Tibial nerve (tissue), 4 donors: ENCODE measurements at regions not wholly inside any gene's neighbourhood (a gene's known extent, or its start where the extent isn't known, plus 50 kb on each side); places are given as distances from the start of the nearest gene placed in this dataset.

Experiments used
- DNase-seq, 2 donors: peaks; one replicate each; pipeline ENCODE4 v3.0.0-alpha.2; 2019; ENCODE audit warnings: low spot score in 2 of 2
- H3K27ac ChIP-seq, 4 donors: fragments of 200-600 bp; sonication (generic) in 3 of 4; one replicate each; pipeline ENCODE4 v1.5.1; 2017 to 2019; ENCODE audit warnings: mild to moderate bottlenecking in 1 of 4
- H3K27me3 ChIP-seq, 2 donors: fragments of 200-600 bp; sonication (generic) in 1 of 2; one replicate each; pipeline versions ENCODE4 v1.5.1 to v1.6.0; 2017 to 2019
- H3K36me3 ChIP-seq, 3 donors: fragments of 200-600 bp; sonication (generic); one replicate each; pipeline ENCODE4 v1.5.1; 2018 to 2019
- H3K4me1 ChIP-seq, 4 donors: fragments of 200-600 bp; sonication (generic) in 3 of 4; one replicate each; pipeline ENCODE4 v1.5.1; 2017 to 2019
- H3K4me3 ChIP-seq, 4 donors: fragments of 200-600 bp; sonication (generic) in 3 of 4; one replicate each; pipeline ENCODE4 v1.5.1; 2017 to 2019; ENCODE audit warnings: mild to moderate bottlenecking in 1 of 4, moderate library complexity in 1 of 4
- H3K9me3 ChIP-seq, 4 donors: fragments of 200-600 bp; sonication (generic) in 3 of 4; one replicate each; pipeline ENCODE4 v1.5.1; 2017 to 2019
- EP300 ChIP-seq, 2 donors: sonication (generic); formaldehyde crosslinking; IDR thresholded peaks; one replicate each; pipeline ENCODE4 v1.6.1; 2017; ENCODE audit warnings: antibody characterized with exemption in 2 of 2, mild to moderate bottlenecking in 1 of 2
- POLR2A ChIP-seq, 2 donors: fragments of 450-650 bp; IDR thresholded peaks; one replicate each; pipeline ENCODE4 v1.6.1; 2017; ENCODE audit warnings: antibody characterized with exemption in 2 of 2, mild to moderate bottlenecking in 2 of 2, moderate library complexity in 2 of 2
- WGBS, 2 donors: methylation state at CpG; one replicate each; pipeline ENCODE4 v1.1.5; 2018; 5-methylcytosine and 5-hydroxymethylcytosine counted together
- TF ChIP-seq, protein P1 (sequence below), 5 experiments: fragments of 200-600 bp in 3 of 5; fragments of 450-650 bp in 2 of 5; sonication (generic) in 3 of 5; IDR thresholded peaks; one replicate each; pipeline ENCODE4 v1.5.1; 2016 to 2019; ENCODE audit warnings: antibody characterized with exemption in 5 of 5, mild to moderate bottlenecking in 3 of 5, moderate library complexity in 2 of 5

DNA sequence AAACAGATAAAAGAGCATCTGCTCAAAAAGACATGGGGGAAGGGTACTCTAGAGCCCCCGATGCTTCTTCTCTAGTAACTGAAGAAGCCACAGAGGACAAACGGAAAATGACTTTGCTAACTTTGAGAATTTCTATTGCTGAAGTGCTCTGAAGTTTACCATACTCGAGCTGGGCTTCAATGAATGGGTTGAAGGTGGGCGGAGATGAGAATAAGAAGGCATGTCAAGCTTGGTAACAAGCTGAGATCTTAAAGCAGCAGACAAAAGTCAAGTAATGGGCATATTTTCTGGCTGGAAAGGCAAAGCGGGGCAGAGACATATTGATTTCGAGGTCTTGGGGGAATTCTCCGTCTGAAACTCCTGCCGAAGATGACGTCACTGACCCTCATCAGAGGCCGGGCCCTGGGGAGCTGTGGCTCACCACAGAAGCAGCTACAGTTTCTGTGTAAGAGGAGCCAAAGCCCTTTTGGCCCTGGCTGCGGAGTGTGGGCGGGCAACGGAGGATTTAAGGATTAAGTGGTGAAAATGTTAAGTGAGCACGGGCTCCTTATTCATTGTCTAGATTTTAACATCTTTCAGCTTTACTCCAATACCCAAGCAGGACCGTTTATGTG, 115.8 kb upstream of the SLIT3 start:
- DNase-seq: peak; percentile 26 to 32
- no peak for TF ChIP-seq EP300 (IDR thresholded peaks at IDR 0.05)
- TF ChIP-seq, protein P1, sequence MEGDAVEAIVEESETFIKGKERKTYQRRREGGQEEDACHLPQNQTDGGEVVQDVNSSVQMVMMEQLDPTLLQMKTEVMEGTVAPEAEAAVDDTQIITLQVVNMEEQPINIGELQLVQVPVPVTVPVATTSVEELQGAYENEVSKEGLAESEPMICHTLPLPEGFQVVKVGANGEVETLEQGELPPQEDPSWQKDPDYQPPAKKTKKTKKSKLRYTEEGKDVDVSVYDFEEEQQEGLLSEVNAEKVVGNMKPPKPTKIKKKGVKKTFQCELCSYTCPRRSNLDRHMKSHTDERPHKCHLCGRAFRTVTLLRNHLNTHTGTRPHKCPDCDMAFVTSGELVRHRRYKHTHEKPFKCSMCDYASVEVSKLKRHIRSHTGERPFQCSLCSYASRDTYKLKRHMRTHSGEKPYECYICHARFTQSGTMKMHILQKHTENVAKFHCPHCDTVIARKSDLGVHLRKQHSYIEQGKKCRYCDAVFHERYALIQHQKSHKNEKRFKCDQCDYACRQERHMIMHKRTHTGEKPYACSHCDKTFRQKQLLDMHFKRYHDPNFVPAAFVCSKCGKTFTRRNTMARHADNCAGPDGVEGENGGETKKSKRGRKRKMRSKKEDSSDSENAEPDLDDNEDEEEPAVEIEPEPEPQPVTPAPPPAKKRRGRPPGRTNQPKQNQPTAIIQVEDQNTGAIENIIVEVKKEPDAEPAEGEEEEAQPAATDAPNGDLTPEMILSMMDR (IDR thresholded peaks at IDR 0.05): no peak
- TF ChIP-seq POLR2A (IDR thresholded peaks at IDR 0.05): no peak
- no peak overlapping the region for H3K4me3 ChIP-seq
- WGBS, 2 donors: 32 to 37% methylated on average over 15 of the region's 15 CpGs
- peak overlapping the region in 1 of 4 donors; percentile 40 for H3K27ac ChIP-seq
- no peaks in the 10 kb centered on the region for H3K9me3 ChIP-seq
- H3K27me3 ChIP-seq: no peaks in the 10 kb centered on the region
- peaks cover 0 to 13% (median 0%) of the 10 kb centered on the region in 4 donors for H3K4me1 ChIP-seq
- no peaks in the 10 kb centered on the region for H3K36me3 ChIP-seq

DNA sequence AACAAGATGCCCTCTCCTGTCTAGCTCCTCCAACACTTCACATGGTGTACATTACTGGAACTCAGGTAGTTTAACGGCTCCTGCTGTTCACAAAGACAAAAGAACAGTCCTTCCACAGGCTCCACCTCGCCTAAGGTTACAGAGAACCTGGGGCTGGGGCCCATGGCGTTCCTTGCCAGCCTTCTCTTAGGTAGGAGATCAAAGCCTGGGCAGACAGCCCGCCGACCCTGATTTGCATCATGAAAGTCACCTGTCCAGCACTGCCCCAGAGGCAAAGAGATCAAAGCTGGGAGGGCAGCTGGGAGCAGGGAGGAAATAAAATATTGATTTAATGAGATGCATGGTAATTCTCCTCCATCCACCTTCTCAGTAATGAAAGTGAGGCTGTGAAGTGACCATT, 115.0 kb upstream of the SLIT3 start:
- Histone ChIP-seq H3K27ac (no peak overlapping the region), H3K27me3 (no peaks in the 10 kb centered on the region), H3K4me1 (peaks cover 0 to 13% (median 0%) of the 10 kb centered on the region in 4 donors), H3K4me3 (no peak overlapping the region), H3K9me3 (no peaks in the 10 kb centered on the region), H3K36me3 (no peaks in the 10 kb centered on the region)
- DNase-seq: no peak
- 66 to 78% methylated on average over 5 of the region's 5 CpGs for WGBS, 2 donors
- TF ChIP-seq, protein P1 (IDR thresholded peaks at IDR 0.05): no peak
- no peak for TF ChIP-seq POLR2A (IDR thresholded peaks at IDR 0.05)
- no peak for TF ChIP-seq EP300 (IDR thresholded peaks at IDR 0.05)

DNA sequence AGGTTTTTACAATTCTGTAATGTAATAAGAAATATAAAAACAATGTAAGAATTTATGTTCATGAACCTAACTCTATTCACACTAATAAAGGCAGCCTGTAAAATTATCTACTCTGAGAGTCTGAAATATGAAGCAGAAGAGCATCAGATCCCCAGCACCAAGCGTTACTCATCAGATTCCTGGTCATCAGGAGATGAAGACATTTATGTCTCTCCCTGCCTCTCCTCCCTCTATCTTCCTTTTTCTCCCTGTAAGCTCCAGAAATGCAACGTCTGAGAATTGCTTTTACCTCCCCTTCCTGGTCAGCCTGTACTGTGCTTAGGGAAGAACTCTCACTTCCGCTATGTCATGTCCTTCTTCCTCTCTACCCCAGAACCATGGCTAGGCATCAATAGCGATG, 114.4 kb upstream of the SLIT3 start:
- no peak overlapping the region for H3K27ac ChIP-seq
- no peaks in the 10 kb centered on the region for H3K36me3 ChIP-seq
- 78 to 79% methylated on average over 4 of the region's 4 CpGs for WGBS, 2 donors
- H3K4me3 ChIP-seq: no peak overlapping the region
- H3K4me1 ChIP-seq: peaks cover 0 to 13% (median 0%) of the 10 kb centered on the region in 4 donors
- no peak for DNase-seq
- no peaks in the 10 kb centered on the region for H3K9me3 ChIP-seq
- no peaks in the 10 kb centered on the region for H3K27me3 ChIP-seq
- TF ChIP-seq POLR2A (IDR thresholded peaks at IDR 0.05) (no peak), EP300 (IDR thresholded peaks at IDR 0.05) (no peak)
- TF ChIP-seq, protein P1 (IDR thresholded peaks at IDR 0.05): no peak

DNA sequence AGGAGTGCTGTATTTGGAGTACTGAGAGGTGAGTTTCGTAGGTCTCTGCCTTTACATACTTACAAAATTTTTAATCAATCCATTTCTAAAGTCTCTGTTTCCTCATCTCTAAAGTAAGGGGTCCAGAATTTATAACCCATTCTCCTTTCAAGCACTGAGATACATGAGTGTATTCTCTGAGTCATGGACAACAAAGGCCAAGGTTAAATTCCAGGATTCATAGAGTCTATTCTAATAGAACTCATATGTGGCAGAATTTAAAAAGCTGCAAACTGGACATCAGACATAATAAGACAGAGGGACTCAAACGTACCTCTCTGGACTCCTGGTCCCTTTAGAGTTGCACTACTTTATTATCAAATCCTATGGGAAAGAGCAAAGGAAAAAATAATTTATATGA, 112.5 kb upstream of the SLIT3 start:
- no peaks in the 10 kb centered on the region for H3K9me3 ChIP-seq
- DNase-seq: no peak
- 61 to 71% methylated on average over 2 of the region's 2 CpGs for WGBS, 2 donors
- peak overlapping the region in 2 of 4 donors; percentile 26 to 43 for H3K27ac ChIP-seq
- H3K27me3 ChIP-seq: no peaks in the 10 kb centered on the region
- TF ChIP-seq, protein P1 (IDR thresholded peaks at IDR 0.05): no peak
- no peaks in the 10 kb centered on the region for H3K36me3 ChIP-seq
- H3K4me3 ChIP-seq: no peak overlapping the region
- H3K4me1 ChIP-seq: peaks cover 0 to 13% (median 0%) of the 10 kb centered on the region in 4 donors

DNA sequence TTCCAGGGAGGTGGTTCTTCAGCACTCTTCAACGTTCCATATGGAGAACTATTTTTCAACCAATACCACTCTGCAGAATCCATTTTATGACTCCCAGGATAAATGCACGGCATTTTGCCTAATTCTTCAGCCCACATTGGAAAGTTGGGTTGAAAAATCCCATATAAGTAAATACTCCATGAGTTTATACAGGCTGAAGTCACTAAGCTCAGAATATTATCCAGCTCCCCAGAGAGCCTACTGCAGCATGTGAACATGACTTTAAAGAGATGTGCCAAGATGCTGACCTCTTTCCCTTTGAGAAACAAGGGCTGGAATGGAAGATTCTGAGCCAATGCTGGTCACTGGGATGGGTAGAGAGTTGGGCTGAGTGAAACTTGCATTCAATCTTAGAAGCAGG, 111.9 kb upstream of the SLIT3 start:
- Histone ChIP-seq H3K36me3 (no peaks in the 10 kb centered on the region), H3K9me3 (no peaks in the 10 kb centered on the region), H3K4me1 (peaks cover 0 to 13% (median 0%) of the 10 kb centered on the region in 4 donors), H3K27ac (peak overlapping the region in 1 of 4 donors; percentile 26), H3K4me3 (no peak overlapping the region), H3K27me3 (no peaks in the 10 kb centered on the region)
- 41 to 59% methylated on average over 2 of the region's 2 CpGs for WGBS, 2 donors
- DNase-seq: no peak
- TF ChIP-seq EP300 (IDR thresholded peaks at IDR 0.05): peak in 1 of 2 donors; percentile 9
- TF ChIP-seq, protein P1 (IDR thresholded peaks at IDR 0.05): no peak
- no peak for TF ChIP-seq POLR2A (IDR thresholded peaks at IDR 0.05)
